Activated T-cell treated with anti-CD3 and anti-CD28 coated beads, Interleukin-2, amount 50 U/mL, for 4 hours (primary cell): ENCODE measurements at regions not wholly inside any gene's neighbourhood (a gene's known extent, or its start where the extent isn't known, plus 50 kb on each side); places are given as distances from the start of the nearest gene placed in this dataset.
"Not testable (repeated sequence)": the region's sequence is repeated elsewhere in the genome, so short reads cannot be mapped to it uniquely, and the experiment has no call there.

Experiments
- ATAC-seq, 2 donors: fragments of 200-7000 bp; cut with Tn5 transposase; one replicate each; pipeline ENCODE4 v1.10.0; 2021
- DNase-seq: peaks from one replicate; pipeline ENCODE4 v3.0.0-alpha.2; 2020
- H3K27me3 Mint-ChIP-seq: one replicate; pipeline ENCODE4 v1.8.0; 2021; ENCODE audit warnings: low read depth, mixed read lengths
- H3K36me3 Mint-ChIP-seq: one replicate; pipeline ENCODE4 v1.8.0; 2022; ENCODE audit warnings: mixed read lengths; ENCODE audit not compliant: insufficient read depth
- H3K4me1 Mint-ChIP-seq: one replicate; pipeline ENCODE4 v1.8.0; 2021; ENCODE audit warnings: low read depth, mixed read lengths
- H3K4me3 Mint-ChIP-seq: one replicate; pipeline ENCODE4 v1.8.0; 2021; ENCODE audit warnings: mild to moderate bottlenecking, moderate library complexity, mixed read lengths
- H3K9me3 Mint-ChIP-seq: one replicate; pipeline ENCODE4 v1.8.0; 2021; ENCODE audit warnings: mixed read lengths

GRCh38 chr18:57942493-57942892, 101.5 kb upstream of the NEDD4L start:
- ATAC-seq (no peak), DNase-seq (no peak)
- H3K9me3 Mint-ChIP-seq: no peaks in the 10 kb centered on the region
- no peaks in the 10 kb centered on the region for H3K4me1 Mint-ChIP-seq
- H3K27me3 Mint-ChIP-seq: peaks cover 24% of the 10 kb centered on the region
- H3K36me3 Mint-ChIP-seq: no peaks in the 10 kb centered on the region
- H3K4me3 Mint-ChIP-seq: no peak overlapping the region

GRCh38 chr18:57941841-57942489, 102.1 kb upstream of the NEDD4L start:
- DNase-seq: no peak
- H3K27me3 Mint-ChIP-seq: peaks cover 24% of the 10 kb centered on the region
- no peaks in the 10 kb centered on the region for H3K36me3 Mint-ChIP-seq

GRCh38 chr18:57940166-57940660, 103.8 kb upstream of the NEDD4L start:
- Mint-ChIP-seq H3K36me3 (no peaks in the 10 kb centered on the region), H3K9me3 (no peaks in the 10 kb centered on the region), H3K4me1 (no peaks in the 10 kb centered on the region), H3K27me3 (peaks cover 24% of the 10 kb centered on the region), H3K4me3 (no peak overlapping the region)
- DNase-seq (no peak), ATAC-seq (no peak)

More at GRCh38 chr18:57941841-57942489, 102.1 kb upstream of the NEDD4L start:
- Mint-ChIP-seq H3K9me3 (no peaks in the 10 kb centered on the region), H3K4me1 (no peaks in the 10 kb centered on the region), H3K4me3 (no peak overlapping the region)
- no peak for ATAC-seq

GRCh38 chr18:57934375-57934774, 109.7 kb upstream of the NEDD4L start:
- not testable (repeated sequence) for ATAC-seq, H3K27me3 Mint-ChIP-seq, H3K4me1 Mint-ChIP-seq, H3K36me3 Mint-ChIP-seq, DNase-seq, H3K9me3 Mint-ChIP-seq, H3K4me3 Mint-ChIP-seq

GRCh38 chr18:57931038-57931437, 113.0 kb upstream of the NEDD4L start:
- no peaks in the 10 kb centered on the region for H3K36me3 Mint-ChIP-seq
- no peaks in the 10 kb centered on the region for H3K9me3 Mint-ChIP-seq
- no peaks in the 10 kb centered on the region for H3K27me3 Mint-ChIP-seq
- peaks cover 5% of the 10 kb centered on the region for H3K4me1 Mint-ChIP-seq
- no peak overlapping the region for H3K4me3 Mint-ChIP-seq
- ATAC-seq (no peak), DNase-seq (no peak)

- Mint-ChIP-seq H3K4me1 (peaks cover 5% of the 10 kb centered on the region), H3K4me3 (no peak overlapping the region), H3K9me3 (no peaks in the 10 kb centered on the region), H3K36me3 (no peaks in the 10 kb centered on the region), H3K27me3 (no peaks in the 10 kb centered on the region)
- DNase-seq (no peak), ATAC-seq (no peak)
These were observed 113.5 kb upstream of the NEDD4L start for GRCh38 chr18:57930476-57930875.

GRCh38 chr18:57929922-57930321, 114.1 kb upstream of the NEDD4L start:
- peaks cover 5% of the 10 kb centered on the region for H3K4me1 Mint-ChIP-seq
- DNase-seq: no peak
- H3K36me3 Mint-ChIP-seq: no peaks in the 10 kb centered on the region
- no peak overlapping the region for H3K4me3 Mint-ChIP-seq
- no peaks in the 10 kb centered on the region for H3K9me3 Mint-ChIP-seq
- no peak for ATAC-seq
- H3K27me3 Mint-ChIP-seq: no peaks in the 10 kb centered on the region

- no peaks in the 10 kb centered on the region for H3K27me3 Mint-ChIP-seq
- no peak overlapping the region for H3K4me3 Mint-ChIP-seq
- no peaks in the 10 kb centered on the region for H3K36me3 Mint-ChIP-seq
- H3K9me3 Mint-ChIP-seq: no peaks in the 10 kb centered on the region
- no peak for ATAC-seq
- no peak for DNase-seq
- peaks cover 5% of the 10 kb centered on the region for H3K4me1 Mint-ChIP-seq
These were observed 115.6 kb upstream of the NEDD4L start for GRCh38 chr18:57928466-57928865.

- no peaks in the 10 kb centered on the region for H3K27me3 Mint-ChIP-seq
- DNase-seq (no peak), ATAC-seq (no peak)
- no peak overlapping the region for H3K4me3 Mint-ChIP-seq
- H3K4me1 Mint-ChIP-seq: peaks cover 5% of the 10 kb centered on the region
- H3K9me3 Mint-ChIP-seq: no peaks in the 10 kb centered on the region
- H3K36me3 Mint-ChIP-seq: no peaks in the 10 kb centered on the region
These were observed 116.5 kb upstream of the NEDD4L start for GRCh38 chr18:57927511-57927910.

- Mint-ChIP-seq H3K27me3 (no peaks in the 10 kb centered on the region), H3K9me3 (no peaks in the 10 kb centered on the region), H3K4me1 (no peaks in the 10 kb centered on the region), H3K36me3 (no peaks in the 10 kb centered on the region), H3K4me3 (no peak overlapping the region)
- ATAC-seq (no peak), DNase-seq (no peak)
These were observed 118.3 kb upstream of the NEDD4L start for GRCh38 chr18:57925706-57926105.

- ATAC-seq (no peak), DNase-seq (no peak)
- Mint-ChIP-seq H3K27me3 (no peaks in the 10 kb centered on the region), H3K4me1 (no peaks in the 10 kb centered on the region), H3K4me3 (no peak overlapping the region), H3K9me3 (no peaks in the 10 kb centered on the region), H3K36me3 (no peaks in the 10 kb centered on the region)
These were observed 120.4 kb upstream of the NEDD4L start for GRCh38 chr18:57923611-57924010.

GRCh38 chr18:57922885-57923284, 119.8 kb upstream of the ATP8B1 start:
- ATAC-seq (no peak), DNase-seq (no peak)
- H3K9me3 Mint-ChIP-seq: no peaks in the 10 kb centered on the region
- H3K4me1 Mint-ChIP-seq: no peaks in the 10 kb centered on the region
- H3K27me3 Mint-ChIP-seq: no peaks in the 10 kb centered on the region
- no peak overlapping the region for H3K4me3 Mint-ChIP-seq
- H3K36me3 Mint-ChIP-seq: no peaks in the 10 kb centered on the region

- no peaks in the 10 kb centered on the region for H3K36me3 Mint-ChIP-seq
- peaks cover under 1% of the 10 kb centered on the region for H3K4me1 Mint-ChIP-seq
- H3K27me3 Mint-ChIP-seq: no peaks in the 10 kb centered on the region
These were observed 118.6 kb upstream of the ATP8B1 start for GRCh38 chr18:57921708-57922107.

GRCh38 chr18:57920036-57920435, 116.9 kb upstream of the ATP8B1 start:
- Mint-ChIP-seq H3K9me3 (no peaks in the 10 kb centered on the region), H3K4me3 (no peak overlapping the region), H3K27me3 (no peaks in the 10 kb centered on the region), H3K4me1 (peaks cover 10% of the 10 kb centered on the region), H3K36me3 (no peaks in the 10 kb centered on the region)
- ATAC-seq (no peak), DNase-seq (no peak)

More at GRCh38 chr18:57921708-57922107, 118.6 kb upstream of the ATP8B1 start:
- ATAC-seq (no peak), DNase-seq (no peak)
- no peak overlapping the region for H3K4me3 Mint-ChIP-seq
- no peaks in the 10 kb centered on the region for H3K9me3 Mint-ChIP-seq

- ATAC-seq (no peak), DNase-seq (no peak)
- Mint-ChIP-seq H3K27me3 (no peaks in the 10 kb centered on the region), H3K4me3 (no peak overlapping the region), H3K36me3 (no peaks in the 10 kb centered on the region), H3K4me1 (peaks cover 10% of the 10 kb centered on the region), H3K9me3 (no peaks in the 10 kb centered on the region)
These were observed 115.5 kb upstream of the ATP8B1 start for GRCh38 chr18:57918601-57919000.
